Gastroesophageal sphincter (tissue), 4 donors: ENCODE measurements at regions not wholly inside any gene's neighbourhood (a gene's known extent, or its start where the extent isn't known, plus 50 kb on each side); places are given as distances from the start of the nearest gene placed in this dataset.

Source experiments
- ATAC-seq: fragments of 150-250 bp; one replicate; pipeline ENCODE4 v1.9.1; 2016; ENCODE audit warnings: mild to moderate bottlenecking, moderate library complexity
- H3K27ac ChIP-seq, 4 donors: fragments of 200-600 bp; sonication (generic) in 3 of 4; 1 replicate in 3 of 4; 2 replicates in 1 of 4; pipeline ENCODE4 v1.5.1; 2016 to 2019
- H3K27me3 ChIP-seq: fragments of 200-600 bp; sonication (generic); one replicate; pipeline ENCODE4 v1.5.1; 2019
- H3K36me3 ChIP-seq, 2 donors: fragments of 200-600 bp; sonication (generic); one replicate each; pipeline ENCODE4 v1.5.1; 2019; ENCODE audit warnings: control low read depth in 1 of 2
- H3K4me1 ChIP-seq, 3 donors: fragments of 200-600 bp; sonication (generic); 1 replicate in 2 of 3; 2 replicates in 1 of 3; pipeline ENCODE4 v1.5.1; 2016 to 2019; ENCODE audit warnings: control low read depth in 2 of 3
- H3K4me3 ChIP-seq, 2 donors: fragments of 200-600 bp; sonication (generic); one replicate each; pipeline ENCODE4 v1.5.1; 2019; ENCODE audit warnings: mild to moderate bottlenecking in 1 of 2, moderate library complexity in 1 of 2
- H3K9me3 ChIP-seq, 3 donors: fragments of 200-600 bp; sonication (generic); one replicate each; pipeline ENCODE4 v1.5.1; 2017 to 2019; ENCODE audit warnings: control low read depth in 2 of 3
- CTCF ChIP-seq, 4 experiments: fragments of 200-600 bp in 2 of 4; fragments of 450-650 bp in 2 of 4; sonication (generic) in 1 of 4; IDR thresholded peaks; one replicate each; pipeline ENCODE4 v1.5.1; 2017 to 2019; ENCODE audit warnings: antibody characterized with exemption in 4 of 4, mild to moderate bottlenecking in 2 of 4, moderate library complexity in 2 of 4
- EP300 ChIP-seq: sonication (generic); formaldehyde crosslinking; IDR thresholded peaks from one replicate; pipeline ENCODE4 v1.6.1; 2017; ENCODE audit warnings: antibody characterized with exemption, mild to moderate bottlenecking
- POLR2A ChIP-seq, 2 donors: fragments of 450-650 bp; IDR thresholded peaks; one replicate each; pipeline ENCODE4 v1.6.1; 2017; ENCODE audit warnings: antibody characterized with exemption in 2 of 2, mild to moderate bottlenecking in 2 of 2, moderate library complexity in 1 of 2
- POLR2AphosphoS5 ChIP-seq: sonication (generic); formaldehyde crosslinking; IDR thresholded peaks from one replicate; pipeline ENCODE4 v1.6.1; 2017; ENCODE audit warnings: antibody characterized with exemption
- WGBS, 2 donors: methylation state at CpG; one replicate each; pipeline ENCODE4 v1.1.5; 2018; ENCODE audit warnings: low coverage in 1 of 2; 5-methylcytosine and 5-hydroxymethylcytosine counted together

GRCh38 chr16:13550254-13550653 is 369.7 kb upstream of the ERCC4 start:
- Histone ChIP-seq H3K4me1 (peaks cover 0 to 7% (median 0%) of the 10 kb centered on the region in 3 donors), H3K27me3 (peaks cover 3% of the 10 kb centered on the region), H3K27ac (no peak overlapping the region), H3K9me3 (no peaks in the 10 kb centered on the region), H3K36me3 (no peaks in the 10 kb centered on the region), H3K4me3 (no peak overlapping the region)
- 61 to 65% methylated on average over 4 to 6 of the region's 6 CpGs for WGBS, 2 donors
- ATAC-seq: no peak
- TF ChIP-seq POLR2AphosphoS5 (no peak), CTCF (IDR thresholded peaks at IDR 0.05) (no peak), POLR2A (IDR thresholded peaks at IDR 0.05) (no peak), EP300 (no peak)

GRCh38 chr16:13552062-13552959 is 367.6 kb upstream of the ERCC4 start:
- Histone ChIP-seq H3K36me3 (no peaks in the 10 kb centered on the region), H3K27me3 (peaks cover 3% of the 10 kb centered on the region), H3K4me3 (no peak overlapping the region), H3K27ac (no peak overlapping the region), H3K9me3 (no peaks in the 10 kb centered on the region), H3K4me1 (peaks cover 0 to 7% (median 0%) of the 10 kb centered on the region in 3 donors)
- WGBS, 2 donors: 49 to 55% methylated on average over 8 to 15 of the region's 15 CpGs
- no peak for ATAC-seq
- TF ChIP-seq EP300: no peak
- TF ChIP-seq POLR2AphosphoS5: no peak
- TF ChIP-seq CTCF (IDR thresholded peaks at IDR 0.05): no peak
- no peak for TF ChIP-seq POLR2A (IDR thresholded peaks at IDR 0.05)

GRCh38 chr16:13552960-13553257 is 367.0 kb upstream of the ERCC4 start:
- ATAC-seq: no peak
- TF ChIP-seq POLR2A (IDR thresholded peaks at IDR 0.05): no peak
- TF ChIP-seq POLR2AphosphoS5: no peak
- TF ChIP-seq CTCF (IDR thresholded peaks at IDR 0.05): no peak
- TF ChIP-seq EP300: no peak

GRCh38 chr16:13553453-13553985 is 366.4 kb upstream of the ERCC4 start:
- no peak for TF ChIP-seq POLR2AphosphoS5
- no peak for TF ChIP-seq EP300
- TF ChIP-seq CTCF (IDR thresholded peaks at IDR 0.05): no peak
- no peak for TF ChIP-seq POLR2A (IDR thresholded peaks at IDR 0.05)
- peaks cover 0 to 7% (median 0%) of the 10 kb centered on the region in 3 donors for H3K4me1 ChIP-seq
- no peaks in the 10 kb centered on the region for H3K9me3 ChIP-seq
- H3K27me3 ChIP-seq: peaks cover 3% of the 10 kb centered on the region
- no peak overlapping the region for H3K4me3 ChIP-seq
- no peak overlapping the region for H3K27ac ChIP-seq
- ATAC-seq: no peak
- no peaks in the 10 kb centered on the region for H3K36me3 ChIP-seq
- 66 to 75% methylated on average over 6 of the region's 6 CpGs for WGBS, 2 donors

More at GRCh38 chr16:13552960-13553257, 367.0 kb upstream of the ERCC4 start:
- H3K4me1 ChIP-seq: peaks cover 0 to 7% (median 0%) of the 10 kb centered on the region in 3 donors
- no peak overlapping the region for H3K27ac ChIP-seq
- no peaks in the 10 kb centered on the region for H3K36me3 ChIP-seq
- no peak overlapping the region for H3K4me3 ChIP-seq
- peaks cover 3% of the 10 kb centered on the region for H3K27me3 ChIP-seq
- H3K9me3 ChIP-seq: no peaks in the 10 kb centered on the region

- H3K9me3 ChIP-seq: no peaks in the 10 kb centered on the region
- peaks cover 3% of the 10 kb centered on the region for H3K27me3 ChIP-seq
- no peak for ATAC-seq
- H3K36me3 ChIP-seq: no peaks in the 10 kb centered on the region
- TF ChIP-seq POLR2AphosphoS5 (no peak), CTCF (IDR thresholded peaks at IDR 0.05) (no peak), POLR2A (IDR thresholded peaks at IDR 0.05) (no peak), EP300 (no peak)
- H3K4me1 ChIP-seq: peaks cover 0 to 7% (median 0%) of the 10 kb centered on the region in 3 donors
- no peak overlapping the region for H3K4me3 ChIP-seq
- H3K27ac ChIP-seq: no peak overlapping the region
These were observed 365.9 kb upstream of the ERCC4 start for GRCh38 chr16:13554005-13554404.
